ENCODE measurements at regions not wholly inside any gene's neighbourhood (a gene's known extent, or its start where the extent isn't known, plus 50 kb on each side); places are given as distances from the start of the nearest gene placed in this dataset.

- Histone ChIP-seq H3K36me3 (no peaks in the 10 kb centered on the region), H3K9me3 (no peaks in the 10 kb centered on the region), H3K4me3 (no peak overlapping the region), H3K4me1 (no peaks in the 10 kb centered on the region), H3K27me3 (no peaks in the 10 kb centered on the region), H3K27ac (no peak overlapping the region)
- TF ChIP-seq CTCF (IDR thresholded peaks at IDR 0.05) = no peak
- DNase-seq = no peak
- intact Hi-C loops (cut with DNase I) = no loop called here
- ATAC-seq = no peak
These were observed 255.2 kb upstream of the POU2AF2 start for GRCh38 chr11:110990311-110990710.

GRCh38 chr11:110989428-110990133, 255.9 kb upstream of the POU2AF2 start:
- ATAC-seq = peak; percentile 37
- Histone ChIP-seq H3K9me3 (no peaks in the 10 kb centered on the region), H3K27me3 (no peaks in the 10 kb centered on the region), H3K4me3 (no peak overlapping the region), H3K4me1 (no peaks in the 10 kb centered on the region), H3K36me3 (no peaks in the 10 kb centered on the region), H3K27ac (no peak overlapping the region)
- intact Hi-C loops (cut with DNase I) = no loop called here
- DNase-seq = no peak
- no peak for TF ChIP-seq CTCF (IDR thresholded peaks at IDR 0.05)

GRCh38 chr11:110988671-110989070, 256.9 kb upstream of the POU2AF2 start:
- no peak for DNase-seq
- no peak for TF ChIP-seq CTCF (IDR thresholded peaks at IDR 0.05)
- Histone ChIP-seq H3K27ac (no peak overlapping the region), H3K27me3 (no peaks in the 10 kb centered on the region), H3K36me3 (no peaks in the 10 kb centered on the region), H3K9me3 (no peaks in the 10 kb centered on the region), H3K4me1 (no peaks in the 10 kb centered on the region), H3K4me3 (no peak overlapping the region)
- ATAC-seq = no peak
- intact Hi-C loops (cut with DNase I) = no loop called here

GRCh38 chr11:110986016-110986415, 259.5 kb upstream of the POU2AF2 start:
- no peaks in the 10 kb centered on the region for H3K36me3 ChIP-seq
- intact Hi-C loops (cut with DNase I) = no loop called here
- no peak overlapping the region for H3K4me3 ChIP-seq
- TF ChIP-seq CTCF (IDR thresholded peaks at IDR 0.05) = no peak
- H3K9me3 ChIP-seq = no peaks in the 10 kb centered on the region
- ATAC-seq = no peak
- no peaks in the 10 kb centered on the region for H3K4me1 ChIP-seq
- DNase-seq = no peak
- no peaks in the 10 kb centered on the region for H3K27me3 ChIP-seq
- no peak overlapping the region for H3K27ac ChIP-seq

GRCh38 chr11:110985547-110985946, 260.0 kb upstream of the POU2AF2 start:
- Histone ChIP-seq H3K27ac (no peak overlapping the region), H3K36me3 (no peaks in the 10 kb centered on the region), H3K4me1 (no peaks in the 10 kb centered on the region), H3K9me3 (no peaks in the 10 kb centered on the region), H3K27me3 (no peaks in the 10 kb centered on the region), H3K4me3 (no peak overlapping the region)
- ATAC-seq = no peak
- intact Hi-C loops (cut with DNase I) = no loop called here
- DNase-seq = no peak
- no peak for TF ChIP-seq CTCF (IDR thresholded peaks at IDR 0.05)
